Myocyte (in vitro differentiated cells): ENCODE measurements at regions not wholly inside any gene's neighbourhood (a gene's known extent, or its start where the extent isn't known, plus 50 kb on each side); places are given as distances from the start of the nearest gene placed in this dataset.

ENCODE experiments used
- DNase-seq: peaks from one replicate; pipeline ENCODE4 v3.0.0-alpha.2; 2012; ENCODE audit warnings: low read depth

GRCh38 chr6:109230453-109230852, 135.1 kb downstream of the CEP57L1 start:
- DNase-seq = no peak

DNA sequence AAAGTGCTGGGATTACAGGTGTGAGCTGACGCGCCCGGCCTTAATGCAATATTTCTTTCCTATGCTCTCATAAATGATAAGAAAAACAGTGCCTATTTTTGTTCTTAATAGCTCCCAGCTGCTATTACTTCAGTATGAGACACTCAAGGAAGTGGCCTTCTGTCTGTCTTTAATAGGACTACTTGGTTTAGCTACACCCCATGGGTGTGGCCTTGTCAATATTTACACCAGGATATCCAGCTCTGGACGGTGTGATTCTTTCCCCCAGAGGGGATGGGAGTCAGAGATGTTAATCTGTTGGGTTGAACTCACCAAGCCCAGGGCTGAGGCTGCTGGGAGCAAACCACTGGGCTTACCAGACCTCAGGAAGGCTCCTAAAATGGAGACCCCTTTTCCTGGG, 134.2 kb downstream of the CEP57L1 start:
- peak; percentile 33 for DNase-seq

DNA sequence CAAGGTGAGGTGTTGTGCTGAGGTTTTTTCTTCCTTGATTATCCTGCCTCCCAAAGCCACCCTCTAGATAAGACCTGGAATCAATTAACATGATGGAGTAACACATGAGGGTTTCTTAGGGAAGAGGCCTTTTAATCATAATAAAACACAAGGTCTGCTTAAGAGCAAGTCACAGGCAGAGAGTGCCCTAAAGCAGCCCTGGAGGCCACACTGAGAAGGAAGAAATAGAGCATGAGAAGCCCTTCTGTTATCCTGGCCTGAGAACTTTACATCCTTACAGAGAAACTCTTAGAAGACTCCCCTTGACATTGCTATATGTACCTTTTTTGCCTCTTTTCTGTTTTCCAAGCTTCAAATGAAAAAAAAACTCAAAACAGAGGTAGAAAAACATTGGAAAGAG, 132.3 kb downstream of the CEP57L1 start:
- DNase-seq = no peak

- no peak for DNase-seq
Measured at GRCh38 chr6:109226353-109226752, 131.0 kb downstream of the CEP57L1 start.

DNA sequence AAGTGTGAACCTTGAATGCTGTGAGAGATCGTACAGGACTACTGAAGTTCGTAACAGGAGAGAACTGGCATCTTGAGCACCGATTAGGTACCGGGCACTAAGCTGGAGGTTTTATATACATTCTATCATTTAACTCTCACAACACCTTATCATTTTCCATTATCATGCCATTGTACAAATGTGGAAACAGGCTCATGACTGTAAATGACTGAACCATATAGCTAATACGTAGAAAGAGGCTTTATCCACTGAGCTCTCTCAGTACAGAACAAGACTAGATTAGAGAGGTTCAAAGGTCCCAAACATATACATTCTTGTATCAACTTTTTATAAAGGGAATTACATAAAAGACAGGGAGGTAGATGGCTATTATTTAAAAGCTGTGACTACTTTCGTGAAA, 130.6 kb downstream of the CEP57L1 start:
- DNase-seq = no peak

DNA sequence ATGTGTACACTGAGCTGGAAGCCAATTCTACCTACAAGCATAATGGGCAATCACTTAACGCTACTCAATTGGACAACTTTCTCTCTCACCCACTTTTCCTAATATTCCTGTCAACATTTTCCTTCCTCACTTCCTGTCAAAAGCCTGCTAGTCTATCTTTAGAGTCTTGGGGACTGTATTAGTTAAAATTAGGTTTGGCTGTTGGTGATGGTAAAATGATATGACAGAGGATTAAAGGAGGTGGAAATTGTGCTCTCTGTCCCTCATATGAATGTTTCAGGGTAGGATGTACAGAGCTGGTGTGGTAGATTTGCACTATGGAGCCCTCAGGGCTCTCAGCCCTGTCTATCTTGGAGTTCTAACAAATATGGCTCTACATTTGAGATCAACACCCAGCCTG, 129.7 kb downstream of the CEP57L1 start:
- peak; percentile 13 for DNase-seq

GRCh38 chr6:109224107-109224875, 129.0 kb downstream of the CEP57L1 start:
- peak; percentile 53 for DNase-seq

DNA sequence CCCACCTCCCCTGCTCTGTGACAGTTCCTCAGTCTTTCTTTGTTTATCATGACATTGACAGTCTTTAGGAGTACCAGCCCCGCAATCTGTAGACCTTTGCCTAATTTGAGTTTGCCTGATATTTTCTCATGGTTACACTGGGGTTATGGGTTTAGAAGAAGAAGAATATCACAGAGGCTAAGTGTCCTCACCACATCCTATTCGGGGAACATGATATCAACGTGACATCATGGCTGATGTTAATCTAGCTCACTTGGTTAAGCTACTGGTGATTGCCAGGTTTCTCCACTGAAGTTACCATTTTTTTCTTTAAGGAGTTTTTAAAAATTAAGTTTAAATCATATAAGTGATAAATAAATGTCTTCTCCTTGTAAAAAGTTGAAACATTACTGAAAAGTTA, 127.5 kb downstream of the CEP57L1 start:
- no peak for DNase-seq

- no peak for DNase-seq
Measured at GRCh38 chr6:109221543-109222195, 126.4 kb downstream of the CEP57L1 start.
